ENCODE measurements at regions not wholly inside any gene's neighbourhood (a gene's known extent, or its start where the extent isn't known, plus 50 kb on each side); places are given as distances from the start of the nearest gene placed in this dataset.
"Not testable (repeated sequence)": the region's sequence is repeated elsewhere in the genome, so short reads cannot be mapped to it uniquely, and the experiment has no call there.

- DNase-seq (ENCODE audit: low spot score) = not testable (repeated sequence)
Observed at GRCh38 chr20:18876394-18876793, 62.8 kb downstream of the SCP2D1 start.

DNA sequence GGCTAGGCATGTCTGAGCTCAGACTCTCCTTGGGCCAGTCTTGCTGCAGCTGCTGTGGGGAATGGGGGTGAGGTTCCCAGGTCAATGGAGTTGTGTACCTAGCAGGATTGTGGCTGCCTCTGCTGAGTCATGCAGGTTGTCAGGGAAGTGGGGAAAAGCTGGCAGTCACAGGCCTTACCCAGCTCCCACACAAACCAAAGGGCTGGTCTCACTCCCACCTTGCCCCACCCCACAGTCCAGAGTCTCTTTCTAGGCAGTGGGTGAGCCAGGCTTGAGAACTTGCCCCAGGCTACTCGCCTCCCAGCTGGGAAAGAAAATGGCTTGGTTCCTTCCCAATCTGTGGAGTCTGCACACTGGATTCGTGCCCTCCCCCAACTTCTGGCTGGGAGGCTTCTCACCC, 65.7 kb downstream of the SCP2D1 start:
- no peak for DNase-seq (ENCODE audit: low spot score)

- DNase-seq (ENCODE audit: low spot score) = no peak
Observed at GRCh38 chr20:18886756-18887155, 73.2 kb downstream of the SCP2D1 start.

GRCh38 chr20:18901980-18902737, 88.6 kb downstream of the SCP2D1 start:
- DNase-seq (ENCODE audit: low spot score) = no peak

DNA sequence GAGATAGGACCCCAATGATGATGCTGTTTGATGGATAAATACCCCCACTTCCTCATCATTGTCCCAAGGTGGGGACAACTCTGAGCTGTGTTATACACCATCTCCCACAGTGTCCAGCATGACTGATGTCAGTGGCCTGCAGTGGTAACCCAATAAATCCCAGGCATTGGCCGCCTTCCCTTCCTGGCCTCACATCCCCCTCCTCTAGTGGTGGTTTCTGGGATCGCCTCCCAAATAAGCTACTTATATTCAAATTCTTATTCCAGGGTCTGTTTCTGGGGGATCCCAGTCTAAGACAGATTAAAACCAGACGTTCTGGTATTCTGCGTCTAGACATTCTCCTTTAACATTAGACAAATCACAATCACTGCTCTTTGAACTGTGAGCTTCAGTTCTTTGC, 90.6 kb downstream of the SCP2D1 start:
- no peak for DNase-seq (ENCODE audit: low spot score)

DNA sequence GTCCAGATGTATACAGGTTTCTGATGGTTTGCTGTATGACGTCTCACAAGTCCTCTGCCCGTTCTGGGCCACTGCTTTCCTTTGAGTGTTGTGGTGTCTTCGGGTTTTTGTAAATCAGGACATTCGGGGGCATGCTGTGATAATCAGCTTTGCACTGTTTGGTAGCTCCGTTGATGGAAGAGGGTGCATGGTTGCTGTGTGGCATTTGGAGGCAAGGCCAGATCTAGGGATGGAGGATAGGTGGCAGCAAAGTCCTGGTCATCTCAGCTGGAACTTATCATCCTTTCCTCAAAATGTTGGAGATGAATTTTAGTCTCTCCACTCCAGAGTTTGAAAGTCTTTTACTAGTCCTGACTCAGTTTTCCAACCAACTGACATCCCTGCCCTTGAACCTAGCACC, 91.0 kb downstream of the SCP2D1 start:
- peak; percentile 21 for DNase-seq (ENCODE audit: low spot score)

GRCh38 chr20:18906046-18906445, 92.5 kb downstream of the SCP2D1 start:
- no peak for DNase-seq (ENCODE audit: low spot score)

GRCh38 chr20:18907353-18907752, 93.8 kb downstream of the SCP2D1 start:
- no peak for DNase-seq (ENCODE audit: low spot score)

GRCh38 chr20:18908109-18908508, 94.5 kb downstream of the SCP2D1 start:
- no peak for DNase-seq (ENCODE audit: low spot score)

- no peak for DNase-seq (ENCODE audit: low spot score)
Observed at GRCh38 chr20:18909254-18909653, 95.7 kb downstream of the SCP2D1 start.

- DNase-seq (ENCODE audit: low spot score) = no peak
Observed at GRCh38 chr20:18913701-18914100, 100.1 kb downstream of the SCP2D1 start.

- no peak for DNase-seq (ENCODE audit: low spot score)
Observed at GRCh38 chr20:18914796-18915195, 101.2 kb downstream of the SCP2D1 start.

DNA sequence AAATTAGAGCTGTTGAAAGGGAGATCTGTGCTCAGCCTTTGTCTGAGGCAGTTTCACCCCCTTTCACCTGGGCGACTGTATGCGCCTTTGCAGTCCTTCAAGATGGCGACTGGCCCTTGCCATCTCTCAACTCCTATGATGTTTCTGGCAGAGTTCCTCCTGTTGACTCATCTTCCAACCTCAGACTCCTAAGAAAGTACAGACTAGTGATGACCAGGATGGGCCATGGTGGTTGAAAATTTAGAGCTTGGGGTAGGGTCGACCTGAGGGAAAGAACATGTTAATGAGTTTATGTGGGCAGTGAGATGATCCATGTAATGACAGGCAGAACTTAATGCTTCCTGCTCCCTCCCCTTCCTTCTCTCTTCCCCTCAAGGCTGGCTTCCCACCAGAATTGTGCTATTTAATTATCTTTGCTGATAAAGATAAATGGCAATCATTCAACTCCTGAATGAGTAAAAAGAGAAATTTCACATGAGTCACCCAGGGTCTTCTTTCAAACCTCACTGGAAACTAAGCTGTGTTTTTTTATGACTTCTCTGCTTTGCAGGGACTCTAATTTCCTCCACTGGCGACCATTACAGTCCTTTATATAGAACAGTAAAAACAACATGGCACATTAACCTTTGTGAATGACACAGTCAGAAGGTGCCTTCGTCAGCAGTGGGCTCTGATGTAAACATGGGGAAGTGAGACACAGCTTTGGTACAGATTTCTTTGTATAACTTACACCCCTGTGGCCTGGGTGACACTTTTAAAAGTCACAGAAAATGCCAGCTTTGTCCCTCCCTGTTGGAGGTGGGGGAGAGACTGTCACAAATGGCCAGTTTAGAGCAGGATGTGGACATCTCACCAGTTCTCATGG, 103.5 kb downstream of the SCP2D1 start:
- no peak for DNase-seq (ENCODE audit: low spot score)

- DNase-seq (ENCODE audit: low spot score) = no peak
Observed at GRCh38 chr20:18919996-18920395, 106.4 kb downstream of the SCP2D1 start.

DNA sequence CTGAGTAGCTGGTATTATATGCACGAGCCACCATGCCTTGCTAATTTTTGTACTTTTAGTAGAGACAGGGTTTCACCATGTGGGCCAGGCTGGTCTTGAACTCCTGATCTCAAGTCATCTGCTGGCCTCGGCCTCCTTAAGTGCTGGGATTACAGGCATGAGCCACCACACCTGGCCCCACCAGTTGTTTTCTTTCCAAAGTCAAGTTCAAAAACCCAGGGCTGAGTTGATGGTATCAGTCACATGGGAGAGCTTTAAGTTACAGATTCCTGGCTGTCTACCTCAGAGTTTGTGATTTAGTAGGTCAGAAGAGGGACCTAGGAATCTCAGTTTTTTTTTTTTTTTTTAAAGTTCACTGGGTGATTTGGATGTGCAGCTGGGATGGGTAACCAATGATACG, 107.7 kb downstream of the SCP2D1 start:
- DNase-seq (ENCODE audit: low spot score) = no peak

DNA sequence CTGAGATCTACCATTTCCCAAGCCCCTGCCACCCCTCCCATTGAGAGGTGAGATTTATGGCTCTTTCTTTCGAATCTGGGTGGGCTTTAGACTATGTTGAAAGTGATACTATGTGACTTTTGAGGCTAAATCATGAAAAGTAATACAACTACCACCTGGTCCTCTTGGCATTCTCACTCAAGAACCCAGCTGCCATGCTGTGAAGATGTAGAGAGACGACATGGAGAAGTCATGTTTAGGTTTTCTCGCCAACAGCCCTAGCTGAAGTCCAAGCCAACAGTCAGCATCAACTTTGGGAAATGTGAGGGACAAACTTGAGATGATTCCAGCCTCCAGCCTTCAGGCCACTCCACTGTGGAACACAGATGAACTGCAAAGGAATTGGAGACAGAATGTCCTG, 108.7 kb downstream of the SCP2D1 start:
- no peak for DNase-seq (ENCODE audit: low spot score)

DNA sequence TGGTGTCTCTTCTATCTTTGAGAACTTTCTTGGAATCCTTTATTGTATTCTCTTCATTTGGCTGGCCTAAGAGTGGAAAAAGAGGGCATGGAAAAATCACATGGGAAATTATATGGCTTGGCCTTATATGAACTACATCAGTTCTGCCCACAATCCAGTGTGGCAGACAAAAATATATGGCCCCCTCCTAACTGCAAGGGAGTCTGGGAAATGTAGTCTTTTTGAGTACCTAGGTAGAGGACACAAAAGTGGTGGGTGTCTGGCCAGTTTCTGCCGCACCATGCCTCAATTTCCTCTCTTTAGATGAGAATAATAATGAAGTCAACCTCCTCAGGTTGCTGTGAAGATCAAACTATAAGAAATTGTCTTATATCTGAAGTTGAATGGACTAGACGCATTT, 109.3 kb downstream of the SCP2D1 start:
- DNase-seq (ENCODE audit: low spot score) = no peak

GRCh38 chr20:18926965-18927364, 113.4 kb downstream of the SCP2D1 start:
- no peak for DNase-seq (ENCODE audit: low spot score)

DNA sequence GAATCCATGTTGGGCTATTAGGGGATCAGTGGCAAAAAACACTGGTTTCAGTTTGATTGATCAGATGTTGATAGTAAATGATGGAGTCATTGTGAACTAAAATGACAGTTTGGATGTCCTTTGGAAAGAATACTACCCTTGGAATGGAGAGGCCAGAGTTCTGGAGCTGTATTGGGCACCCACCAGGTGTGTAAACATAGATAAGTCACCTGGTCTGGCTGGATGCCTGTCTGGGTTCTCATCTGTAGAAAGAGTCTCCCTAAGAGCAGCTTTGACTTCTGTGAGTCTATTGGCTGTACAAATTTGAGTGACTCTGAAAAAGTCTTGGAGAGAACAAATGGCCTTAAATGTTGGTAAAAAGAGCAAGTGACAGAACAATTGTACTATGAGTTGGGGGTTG, 115.0 kb downstream of the SCP2D1 start:
- no peak for DNase-seq (ENCODE audit: low spot score)

- DNase-seq (ENCODE audit: low spot score) = no peak
Observed at GRCh38 chr20:18929800-18930199, 116.2 kb downstream of the SCP2D1 start.

DNA sequence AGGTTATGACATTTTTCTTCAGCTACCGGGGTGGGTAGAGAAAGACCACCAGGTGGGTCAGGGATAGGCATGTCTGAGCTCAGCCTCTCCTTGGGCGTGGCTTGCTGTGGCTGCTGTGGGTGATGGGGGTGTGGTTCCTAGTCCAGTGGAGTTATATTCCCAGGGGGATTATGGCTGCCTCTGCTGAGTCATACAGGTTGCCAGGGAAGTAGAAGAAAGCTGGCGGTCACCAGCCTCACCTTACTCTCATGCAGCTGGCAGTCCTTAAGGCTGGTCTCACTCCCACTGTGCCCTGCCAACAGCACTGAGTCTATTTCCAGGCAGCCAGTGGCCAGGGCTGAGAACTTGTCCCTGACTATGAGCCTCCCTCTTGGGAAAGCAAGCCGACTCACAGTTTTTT, 130.0 kb downstream of the SCP2D1 start:
- no peak for DNase-seq (ENCODE audit: low spot score)

DNA sequence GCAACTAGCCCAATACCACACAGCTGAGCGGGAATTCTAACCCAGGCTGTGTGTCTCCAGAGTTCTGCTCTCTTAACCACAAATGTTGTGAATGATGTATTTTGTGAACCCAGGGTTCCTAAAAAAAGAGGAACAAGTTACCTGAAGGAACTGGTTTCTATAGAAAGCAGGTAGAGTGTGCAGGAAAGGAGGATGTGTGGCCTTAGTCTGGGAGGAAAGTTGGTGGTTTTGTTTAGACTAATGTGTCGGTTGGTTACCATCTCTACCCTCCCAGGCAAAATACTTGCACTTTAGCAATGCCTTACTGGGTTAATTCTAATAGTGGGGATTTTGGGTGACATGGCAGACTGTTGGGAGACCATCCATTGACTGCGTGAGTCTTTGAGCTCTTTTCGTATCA, 143.3 kb downstream of the SCP2D1 start:
- DNase-seq (ENCODE audit: low spot score) = no peak

DNA sequence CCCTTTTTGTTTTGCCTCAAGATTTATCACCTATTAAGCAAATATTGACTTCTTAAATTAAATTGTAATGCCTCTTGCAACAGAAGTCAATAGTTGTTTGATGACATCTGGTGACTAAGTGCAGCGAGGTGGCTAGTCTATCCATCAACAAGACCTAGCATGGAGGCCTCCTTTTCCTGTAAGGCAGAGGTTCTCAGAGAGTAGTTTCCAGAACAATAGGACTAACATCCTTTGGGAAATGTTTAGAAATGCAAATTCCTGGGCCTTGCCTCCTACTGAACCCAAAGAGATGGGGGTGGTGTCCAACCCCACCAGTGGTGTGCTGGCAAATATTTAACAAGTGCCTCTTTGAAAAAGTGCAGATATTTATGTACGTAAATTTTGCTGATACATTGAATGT, 143.7 kb downstream of the SCP2D1 start:
- DNase-seq (ENCODE audit: low spot score) = no peak

Data from mucosa of gallbladder (tissue), 1 donor.